IPS-15b (cell line): ENCODE measurements at regions not wholly inside any gene's neighbourhood (a gene's known extent, or its start where the extent isn't known, plus 50 kb on each side); places are given as distances from the start of the nearest gene placed in this dataset.

ENCODE experiments used
- H3K27me3 ChIP-seq: one replicate; pipeline ENCODE4 v1.6.1; 2013; ENCODE audit warnings: low read length; ENCODE audit not compliant: control insufficient read depth, insufficient read depth
- H3K36me3 ChIP-seq: one replicate; pipeline ENCODE4 v1.6.1; 2013; ENCODE audit warnings: low read length; ENCODE audit not compliant: control insufficient read depth, insufficient read depth
- H3K4me1 ChIP-seq: one replicate; pipeline ENCODE4 v1.6.1; 2013; ENCODE audit warnings: mild to moderate bottlenecking, low read length; ENCODE audit not compliant: control insufficient read depth, insufficient read depth
- H3K4me3 ChIP-seq: one replicate; pipeline ENCODE4 v1.5.1; 2013; ENCODE audit warnings: low read depth, low read length
- H3K9ac ChIP-seq: one replicate; pipeline ENCODE4 v1.6.1; 2013; ENCODE audit warnings: low read depth, mild to moderate bottlenecking, low read length
- H3K9me3 ChIP-seq: one replicate; pipeline ENCODE4 v1.6.1; 2013; ENCODE audit warnings: mild to moderate bottlenecking, low read length; ENCODE audit not compliant: control insufficient read depth, insufficient read depth

- no peaks in the 10 kb centered on the region for H3K4me1 ChIP-seq
- H3K9ac ChIP-seq = no peak overlapping the region
- no peaks in the 10 kb centered on the region for H3K27me3 ChIP-seq
- no peaks in the 10 kb centered on the region for H3K9me3 ChIP-seq
- no peaks in the 10 kb centered on the region for H3K36me3 ChIP-seq
- no peak overlapping the region for H3K4me3 ChIP-seq
Measured at GRCh38 chr4:136000246-136000645, 1532.0 kb downstream of the PCDH18 start.

GRCh38 chr4:135994360-135994759, 1537.9 kb downstream of the PCDH18 start:
- H3K36me3 ChIP-seq = no peaks in the 10 kb centered on the region
- H3K9me3 ChIP-seq = no peaks in the 10 kb centered on the region
- no peak overlapping the region for H3K9ac ChIP-seq
- H3K4me1 ChIP-seq = no peaks in the 10 kb centered on the region
- H3K4me3 ChIP-seq = no peak overlapping the region
- no peaks in the 10 kb centered on the region for H3K27me3 ChIP-seq

DNA sequence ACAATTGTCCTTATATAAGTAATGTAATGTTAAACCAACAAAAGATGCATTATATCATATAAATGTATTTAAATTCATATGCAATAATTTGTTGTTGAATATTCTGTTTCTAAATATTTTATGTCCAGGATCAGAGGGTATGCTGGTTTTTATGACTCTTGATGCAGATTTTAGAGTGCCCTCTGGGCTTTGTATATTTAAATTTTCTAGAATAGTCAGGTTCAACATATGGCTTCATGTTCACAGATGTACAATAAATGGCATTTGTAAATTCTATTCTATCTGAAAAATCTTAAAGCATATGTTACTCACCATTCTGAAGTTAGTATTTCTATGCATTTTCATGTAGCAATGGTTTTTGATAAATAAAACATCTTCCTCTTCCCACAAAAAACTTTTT, 1555.4 kb downstream of the PCDH18 start:
- no peak overlapping the region for H3K9ac ChIP-seq
- H3K4me1 ChIP-seq = no peaks in the 10 kb centered on the region
- H3K27me3 ChIP-seq = no peaks in the 10 kb centered on the region
- H3K36me3 ChIP-seq = no peaks in the 10 kb centered on the region
- no peak overlapping the region for H3K4me3 ChIP-seq
- H3K9me3 ChIP-seq = no peaks in the 10 kb centered on the region

- no peak overlapping the region for H3K4me3 ChIP-seq
- no peaks in the 10 kb centered on the region for H3K27me3 ChIP-seq
- no peaks in the 10 kb centered on the region for H3K9me3 ChIP-seq
- H3K4me1 ChIP-seq = no peaks in the 10 kb centered on the region
- H3K9ac ChIP-seq = no peak overlapping the region
- no peaks in the 10 kb centered on the region for H3K36me3 ChIP-seq
Measured at GRCh38 chr4:135966936-135967335, 1565.4 kb downstream of the PCDH18 start.

GRCh38 chr4:135963009-135963408, 1569.3 kb downstream of the PCDH18 start:
- H3K4me3 ChIP-seq = no peak overlapping the region
- no peaks in the 10 kb centered on the region for H3K9me3 ChIP-seq
- H3K9ac ChIP-seq = no peak overlapping the region
- no peaks in the 10 kb centered on the region for H3K4me1 ChIP-seq
- no peaks in the 10 kb centered on the region for H3K36me3 ChIP-seq
- no peaks in the 10 kb centered on the region for H3K27me3 ChIP-seq

GRCh38 chr4:135949931-135950330, 1582.4 kb downstream of the PCDH18 start:
- Histone ChIP-seq H3K4me3 (no peak overlapping the region), H3K4me1 (no peaks in the 10 kb centered on the region), H3K27me3 (no peaks in the 10 kb centered on the region), H3K36me3 (no peaks in the 10 kb centered on the region), H3K9ac (no peak overlapping the region), H3K9me3 (no peaks in the 10 kb centered on the region)

DNA sequence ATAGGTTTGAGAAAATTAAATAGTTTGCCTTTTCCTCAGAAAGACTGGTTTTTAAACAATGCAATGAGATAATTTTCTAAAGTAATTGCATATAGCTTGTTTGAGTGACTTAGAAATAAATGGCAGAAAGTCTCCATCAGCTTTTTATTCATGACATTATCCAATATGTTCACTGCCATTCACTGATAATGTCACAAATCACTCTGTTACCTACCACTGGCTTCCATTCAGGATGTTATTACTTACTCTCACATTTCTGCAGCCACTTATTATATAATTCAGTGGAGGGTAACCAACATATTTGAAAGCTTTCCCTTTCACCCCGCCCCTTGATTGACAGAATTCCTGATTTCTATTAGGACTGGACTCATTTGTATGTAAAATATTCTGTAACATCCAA, 1583.5 kb downstream of the PCDH18 start:
- Histone ChIP-seq H3K9me3 (no peaks in the 10 kb centered on the region), H3K27me3 (no peaks in the 10 kb centered on the region), H3K36me3 (no peaks in the 10 kb centered on the region), H3K4me3 (no peak overlapping the region), H3K9ac (no peak overlapping the region), H3K4me1 (no peaks in the 10 kb centered on the region)

GRCh38 chr4:135941671-135942070, 1590.6 kb downstream of the PCDH18 start:
- Histone ChIP-seq H3K9me3 (no peaks in the 10 kb centered on the region), H3K36me3 (no peaks in the 10 kb centered on the region), H3K27me3 (no peaks in the 10 kb centered on the region), H3K4me3 (no peak overlapping the region), H3K9ac (no peak overlapping the region), H3K4me1 (no peaks in the 10 kb centered on the region)

- Histone ChIP-seq H3K27me3 (no peaks in the 10 kb centered on the region), H3K4me3 (no peak overlapping the region), H3K9me3 (no peaks in the 10 kb centered on the region), H3K9ac (no peak overlapping the region), H3K4me1 (no peaks in the 10 kb centered on the region), H3K36me3 (no peaks in the 10 kb centered on the region)
Measured at GRCh38 chr4:135934026-135934425, 1598.3 kb downstream of the PCDH18 start.

DNA sequence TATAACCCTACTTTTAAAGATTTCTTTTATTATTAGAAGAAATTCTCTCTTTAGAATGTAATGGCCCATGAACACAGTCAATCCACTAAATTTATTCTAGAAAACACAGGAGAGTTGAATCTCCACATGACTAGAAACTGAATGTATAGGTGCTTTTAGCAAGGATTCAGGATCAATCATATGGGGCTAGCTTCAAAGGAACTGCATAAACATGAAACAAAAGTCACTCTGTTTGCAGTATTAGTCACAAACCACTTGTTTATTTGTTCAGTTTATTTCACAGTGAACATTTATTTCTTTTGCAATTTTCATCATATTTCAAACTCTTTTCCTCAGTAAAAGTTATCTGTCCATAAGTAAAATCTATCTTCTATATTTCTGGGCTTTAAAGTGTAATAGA, 1604.6 kb downstream of the PCDH18 start:
- Histone ChIP-seq H3K4me1 (no peaks in the 10 kb centered on the region), H3K4me3 (no peak overlapping the region), H3K9me3 (no peaks in the 10 kb centered on the region), H3K27me3 (no peaks in the 10 kb centered on the region), H3K9ac (no peak overlapping the region), H3K36me3 (no peaks in the 10 kb centered on the region)

GRCh38 chr4:135921081-135921480, 1611.2 kb downstream of the PCDH18 start:
- no peak overlapping the region for H3K4me3 ChIP-seq

DNA sequence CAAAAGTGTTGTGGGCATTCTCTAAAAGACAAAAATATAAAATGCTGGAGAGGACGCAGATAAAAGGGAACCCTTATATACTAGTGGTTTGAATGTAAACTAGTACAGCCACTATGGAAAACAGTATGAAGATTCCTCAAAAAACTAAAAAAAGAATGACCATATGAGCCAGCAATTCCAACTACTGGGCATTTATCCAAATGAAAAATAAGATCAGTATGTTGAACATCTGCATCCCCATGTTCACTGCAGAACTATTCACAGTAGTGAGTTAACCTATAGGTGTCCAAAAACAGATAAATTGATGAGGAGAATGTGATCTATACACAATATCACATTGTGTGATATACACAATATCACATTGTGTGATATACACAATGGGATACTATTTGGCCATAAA, 1615.3 kb downstream of the PCDH18 start:
- no peaks in the 10 kb centered on the region for H3K27me3 ChIP-seq
- H3K4me3 ChIP-seq = no peak overlapping the region
- H3K4me1 ChIP-seq = no peaks in the 10 kb centered on the region
- H3K9me3 ChIP-seq = no peaks in the 10 kb centered on the region
- H3K36me3 ChIP-seq = no peaks in the 10 kb centered on the region
- H3K9ac ChIP-seq = no peak overlapping the region

More at GRCh38 chr4:135921081-135921480, 1611.2 kb downstream of the PCDH18 start:
- Histone ChIP-seq H3K9me3 (no peaks in the 10 kb centered on the region), H3K27me3 (no peaks in the 10 kb centered on the region), H3K9ac (no peak overlapping the region), H3K4me1 (no peaks in the 10 kb centered on the region), H3K36me3 (no peaks in the 10 kb centered on the region)

GRCh38 chr4:135900956-135901355, 1631.3 kb downstream of the PCDH18 start:
- no peaks in the 10 kb centered on the region for H3K36me3 ChIP-seq
- no peaks in the 10 kb centered on the region for H3K4me1 ChIP-seq
- no peak overlapping the region for H3K4me3 ChIP-seq
- H3K27me3 ChIP-seq = no peaks in the 10 kb centered on the region
- no peak overlapping the region for H3K9ac ChIP-seq
- no peaks in the 10 kb centered on the region for H3K9me3 ChIP-seq
